HCT116 (cell line): ENCODE measurements at regions not wholly inside any gene's neighbourhood (a gene's known extent, or its start where the extent isn't known, plus 50 kb on each side); places are given as distances from the start of the nearest gene placed in this dataset.

Source experiments
- ATAC-seq: fragments of 200-7000 bp; cut with Tn5 transposase; 2 replicates; pipeline ENCODE4 v1.9.1; 2020; ENCODE audit warnings: mild to moderate bottlenecking, moderate library complexity
- BruUV-seq: library from RNA; stranded (reverse); fragments of 400-500 nt; replicated peaks from 2 replicates; lab custom pipeline; 2021; lab: Mats Ljungman, UMichigan
- CTCF ChIA-PET: fragments of 300-600 bp; sonication (Branson Sonifier 250); formaldehyde crosslinking; loops from one replicate; lab custom pipeline; 2021; ENCODE audit warnings: antibody characterized with exemption; lab: Charles Lee
- POLR2A ChIA-PET: fragments of 300-600, 350-600 bp; sonication (Branson Sonifier 250); formaldehyde crosslinking; loops from one replicate; lab custom pipeline; 2021; ENCODE audit warnings: antibody characterized with exemption; lab: Charles Lee
- RAD21 ChIA-PET, 2 experiments: fragments of 300-600 bp; sonication (Branson Sonifier 250); formaldehyde crosslinking; loops; one replicate each; lab custom pipeline; 2023; ENCODE audit warnings: low total read pairs in 2 of 2; ENCODE audit not compliant: uncharacterized antibody in 2 of 2, unreplicated experiment in 2 of 2, low non-redundant PET in 1 of 2; lab: Charles Lee
- DNase-seq: peaks from one replicate; pipeline ENCODE4 v3.0.0-alpha.2; 2010; ENCODE audit warnings: low read depth, low spot score
- H2AFZ ChIP-seq: fragments of 200-600 bp; shearing (Covaris generic), sonication (generic); 2 replicates; pipeline ENCODE4 v1.6.1; 2017; ENCODE audit warnings: low read depth, mixed run types, mixed read lengths, antibody characterized with exemption, low read length; ENCODE audit not compliant: poor library complexity, severe bottlenecking
- H3K27ac ChIP-seq: 2 replicates; pipeline ENCODE4 v1.5.1; 2012; ENCODE audit warnings: low read depth, low read length
- H3K27me3 ChIP-seq: fragments of 200-600 bp; sonication (generic); 2 replicates; pipeline ENCODE4 v1.6.1; 2016; ENCODE audit warnings: mixed run types, low read length, mixed read lengths; ENCODE audit not compliant: insufficient read depth
- H3K36me3 ChIP-seq, 2 experiments: fragments of 200-500 bp in 1 of 2; fragments of 200-600 bp in 1 of 2; sonication (Bioruptor generic) in 1 of 2; sonication (generic) in 1 of 2; 2 replicates each; pipeline versions ENCODE4 v1.5.1 to v1.6.1; 2014 to 2016; ENCODE audit warnings: low read length in 2 of 2, inconsistent platforms in 1 of 2, mixed read lengths in 1 of 2, mixed run types in 1 of 2; ENCODE audit not compliant: insufficient read depth in 2 of 2, control insufficient read depth in 1 of 2
- H3K4me1 ChIP-seq, 2 experiments: fragments of 200-600 bp in 1 of 2; sonication (generic) in 1 of 2; 2 replicates each; pipeline versions ENCODE4 v1.5.1 to v1.6.1; 2012 to 2017; ENCODE audit warnings: low read length in 2 of 2, inconsistent platforms in 1 of 2, mild to moderate bottlenecking in 1 of 2, mixed read lengths in 1 of 2, mixed run types in 1 of 2, moderate library complexity in 1 of 2; ENCODE audit not compliant: insufficient read depth in 2 of 2, control insufficient read depth in 1 of 2
- H3K4me2 ChIP-seq: fragments of 200-600 bp; sonication (generic); 2 replicates; pipeline ENCODE4 v1.6.1; 2017; ENCODE audit warnings: mixed run types, low read length, mixed read lengths
- H3K4me3 ChIP-seq, 2 experiments: fragments of 200-600 bp in 1 of 2; sonication (generic) in 1 of 2; replicated peaks in 1 of 2; 2 replicates each; pipeline ENCODE4 v1.5.1; 2011 to 2016; ENCODE audit warnings: low read length in 2 of 2, control low read depth in 1 of 2, low read depth in 1 of 2, mild to moderate bottlenecking in 1 of 2, mixed read lengths in 1 of 2, mixed run types in 1 of 2
- H3K79me2 ChIP-seq: fragments of 200-600 bp; sonication (generic); 2 replicates; pipeline ENCODE4 v1.6.1; 2017; ENCODE audit warnings: mild to moderate bottlenecking, mixed run types, low read length, moderate library complexity, mixed read lengths; ENCODE audit not compliant: insufficient read depth
- H3K9ac ChIP-seq: fragments of 200-600 bp; sonication (generic); 2 replicates; pipeline ENCODE4 v1.6.1; 2016; ENCODE audit warnings: low read length, mixed read lengths
- H3K9me2 ChIP-seq: fragments of 200-600 bp; sonication (generic), shearing (Covaris generic); 2 replicates; pipeline ENCODE4 v1.6.1; 2017; ENCODE audit warnings: mixed run types, mild to moderate bottlenecking, moderate library complexity; ENCODE audit not compliant: insufficient read depth
- H3K9me3 ChIP-seq, 2 experiments: fragments of 200-500 bp in 1 of 2; fragments of 200-600 bp in 1 of 2; sonication (Bioruptor generic) in 1 of 2; sonication (generic) in 1 of 2; 2 replicates each; pipeline ENCODE4 v1.6.1; 2014 to 2017; ENCODE audit warnings: low read length in 2 of 2, mixed read lengths in 2 of 2, inconsistent platforms in 1 of 2, low read depth in 1 of 2, mild to moderate bottlenecking in 1 of 2, mixed run types in 1 of 2, moderate library complexity in 1 of 2; ENCODE audit not compliant: control insufficient read depth in 1 of 2, insufficient read depth in 1 of 2
- H4K20me1 ChIP-seq: fragments of 200-600 bp; sonication (generic), shearing (Covaris generic); 2 replicates; pipeline ENCODE4 v1.6.1; 2017; ENCODE audit warnings: mixed run types, mild to moderate bottlenecking, moderate library complexity; ENCODE audit not compliant: insufficient read depth
- CBX3 ChIP-seq: IDR thresholded peaks from 2 replicates; pipeline ENCODE4 v1.6.1; 2012; ENCODE audit warnings: low read depth
- CEBPB ChIP-seq: IDR thresholded peaks from 2 replicates; pipeline ENCODE4 v1.6.1; 2012; ENCODE audit warnings: low read depth
- CTCF ChIP-seq, 3 experiments: fragments of 200-600 bp in 1 of 3; sonication (generic) in 1 of 3; IDR thresholded peaks in 2 of 3; conservative IDR thresholded peaks in 1 of 3; 2 replicates each; pipeline ENCODE4 v1.5.1; 2012 to 2017; ENCODE audit warnings: low read depth in 2 of 3, low read length in 2 of 3, antibody characterized with exemption in 1 of 3, borderline replicate concordance in 1 of 3, control low read depth in 1 of 3, mild to moderate bottlenecking in 1 of 3, mixed read lengths in 1 of 3, mixed run types in 1 of 3, moderate library complexity in 1 of 3; ENCODE audit not compliant: insufficient read depth in 1 of 3
- EGR1 ChIP-seq: IDR thresholded peaks from 2 replicates; pipeline ENCODE4 v1.6.1; 2012; ENCODE audit warnings: low read depth
- EZH2phosphoT487 ChIP-seq: fragments of 200-600 bp; IDR thresholded peaks from 2 replicates; pipeline ENCODE4 v1.6.1; 2018; ENCODE audit warnings: antibody characterized with exemption, borderline replicate concordance
- FOSL1 ChIP-seq: IDR thresholded peaks from 2 replicates; pipeline ENCODE4 v1.6.1; 2012; ENCODE audit warnings: low read depth
- JUND ChIP-seq: IDR thresholded peaks from 2 replicates; pipeline ENCODE4 v1.6.1; 2012
- MAX ChIP-seq: IDR thresholded peaks from 2 replicates; pipeline ENCODE4 v1.6.1; 2012
- POLR2A ChIP-seq: IDR thresholded peaks from 2 replicates; pipeline ENCODE4 v1.7.0; 2011; ENCODE audit warnings: borderline replicate concordance; ENCODE audit not compliant: insufficient read depth, insufficient read length; ENCODE audit errors: extremely low read depth
- POLR2AphosphoS5 ChIP-seq: IDR thresholded peaks from 2 replicates; pipeline ENCODE4 v1.6.1; 2011; ENCODE audit warnings: mild to moderate bottlenecking, low read depth, low read length, moderate library complexity
- RAD21 ChIP-seq: IDR thresholded peaks from 2 replicates; pipeline ENCODE4 v1.6.1; 2012; ENCODE audit warnings: low read depth, mild to moderate bottlenecking
- SIN3A ChIP-seq: IDR thresholded peaks from 2 replicates; pipeline ENCODE4 v1.6.1; 2012; ENCODE audit warnings: low read depth
- SP1 ChIP-seq: IDR thresholded peaks from 2 replicates; pipeline ENCODE4 v1.6.1; 2012; ENCODE audit warnings: low read depth
- SRF ChIP-seq: IDR thresholded peaks from 2 replicates; pipeline ENCODE4 v1.6.1; 2012; ENCODE audit warnings: low read depth
- TCF7L2 ChIP-seq: IDR thresholded peaks from 2 replicates; pipeline ENCODE4 v1.7.0; 2011; ENCODE audit warnings: borderline replicate concordance, inconsistent platforms; ENCODE audit not compliant: insufficient read depth, insufficient read length; ENCODE audit errors: extremely low read depth
- YY1 ChIP-seq: IDR thresholded peaks from 2 replicates; pipeline ENCODE4 v1.6.1; 2011; ENCODE audit warnings: low read length, low read depth, moderate library complexity, mild to moderate bottlenecking; ENCODE audit not compliant: insufficient replicate concordance; ENCODE audit errors: extremely low read depth
- ZBTB33 ChIP-seq: IDR thresholded peaks from 2 replicates; pipeline ENCODE4 v1.6.1; 2011; ENCODE audit warnings: mild to moderate bottlenecking, low read length, moderate library complexity; ENCODE audit not compliant: insufficient replicate concordance; ENCODE audit errors: extremely low read depth
- ZFX ChIP-seq: fragments of 450-650 bp; IDR thresholded peaks from 2 replicates; pipeline ENCODE4 v1.6.1; 2017
- intact Hi-C: fragments of 100-400 bp; cut with micrococcal nuclease; formaldehyde crosslinking; loops from 2 replicates; pipeline ENCODE4 v1.10.0; 2022
- TF ChIP-seq, protein P1 (sequence below): IDR thresholded peaks from 2 replicates; pipeline ENCODE4 v1.6.1; 2012; ENCODE audit warnings: low read depth

DNA sequence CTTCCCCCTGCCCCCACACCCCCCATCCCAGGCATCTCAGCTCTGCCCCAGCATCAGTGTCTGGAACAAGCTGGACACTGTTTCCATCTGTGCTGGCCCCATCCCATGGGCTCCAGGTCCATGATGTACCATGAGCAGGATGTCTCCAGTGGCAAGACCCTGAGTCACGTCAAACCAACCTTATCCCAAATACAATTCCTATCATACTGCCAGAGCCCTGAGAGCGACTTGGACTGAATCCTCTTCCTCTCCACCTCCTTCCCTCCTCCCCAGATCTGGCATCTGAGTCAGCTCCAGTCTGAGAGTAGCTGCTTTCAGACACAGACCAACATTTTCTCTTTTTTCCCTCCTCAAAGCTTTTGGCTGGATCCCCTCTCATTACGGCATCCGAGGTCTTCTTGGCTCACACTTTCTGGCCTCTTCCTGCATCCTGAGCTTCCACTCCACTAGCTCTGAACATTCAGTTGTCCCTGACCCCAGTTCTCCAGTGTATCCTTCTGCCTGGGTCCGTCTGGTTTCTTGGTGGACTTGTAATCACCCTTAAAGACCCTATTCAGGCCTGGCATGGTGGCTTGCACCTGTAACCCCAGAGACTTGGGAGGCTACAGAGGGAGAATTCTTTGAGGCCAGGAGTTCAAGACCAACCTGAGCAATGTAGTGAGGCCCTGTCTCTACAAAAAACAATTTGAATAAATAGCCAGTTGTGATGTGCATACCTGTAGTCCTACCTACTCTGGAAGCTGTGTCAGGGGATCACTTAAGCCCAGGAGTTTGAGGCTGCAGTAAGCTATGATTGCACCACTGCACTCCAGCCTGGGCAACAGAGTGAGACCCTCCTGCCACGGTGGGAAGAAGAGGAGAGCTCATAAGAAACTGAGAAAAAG, 68.3 kb downstream of the ACKR3 start:
- intact Hi-C loops = no loop called here

More for the DNA sequence above, 68.3 kb downstream of the ACKR3 start:
- ChIA-PET RAD21 (no interaction called here), POLR2A (no interaction called here), CTCF (no interaction called here)
- H3K9ac ChIP-seq = no peak overlapping the region
- H3K4me2 ChIP-seq = no peak overlapping the region
- ATAC-seq (no peak), DNase-seq (no peak)
- no peaks in the 10 kb centered on the region for H3K9me2 ChIP-seq
- no peaks in the 10 kb centered on the region for H3K9me3 ChIP-seq
- H3K36me3 ChIP-seq = no peaks in the 10 kb centered on the region
- no peaks in the 10 kb centered on the region for H4K20me1 ChIP-seq
- no peaks in the 10 kb centered on the region for H3K79me2 ChIP-seq
- no peak overlapping the region for H3K27ac ChIP-seq
- peaks cover 6% of the 10 kb centered on the region for H3K27me3 ChIP-seq
- H3K4me3 ChIP-seq = no peak overlapping the region
- TF ChIP-seq SRF (no peak), SP1 (no peak), JUND (no peak), POLR2AphosphoS5 (no peak), ZBTB33 (no peak), MAX (no peak), SIN3A (no peak), CEBPB (no peak), POLR2A (no peak), CBX3 (no peak), EGR1 (no peak), ZFX (no peak), YY1 (no peak), EZH2phosphoT487 (no peak), TCF7L2 (no peak), CTCF (IDR thresholded peaks at IDR 0.05 in 2 of 3, conservative IDR thresholded peaks at IDR 0.05 in 1 of 3; ENCODE audit: borderline replicate concordance in 1 of 3, insufficient read depth in 1 of 3, low read depth in 2 of 3, low read length in 2 of 3) (no peak), FOSL1 (no peak), RAD21 (no peak)
- TF ChIP-seq, protein P1, sequence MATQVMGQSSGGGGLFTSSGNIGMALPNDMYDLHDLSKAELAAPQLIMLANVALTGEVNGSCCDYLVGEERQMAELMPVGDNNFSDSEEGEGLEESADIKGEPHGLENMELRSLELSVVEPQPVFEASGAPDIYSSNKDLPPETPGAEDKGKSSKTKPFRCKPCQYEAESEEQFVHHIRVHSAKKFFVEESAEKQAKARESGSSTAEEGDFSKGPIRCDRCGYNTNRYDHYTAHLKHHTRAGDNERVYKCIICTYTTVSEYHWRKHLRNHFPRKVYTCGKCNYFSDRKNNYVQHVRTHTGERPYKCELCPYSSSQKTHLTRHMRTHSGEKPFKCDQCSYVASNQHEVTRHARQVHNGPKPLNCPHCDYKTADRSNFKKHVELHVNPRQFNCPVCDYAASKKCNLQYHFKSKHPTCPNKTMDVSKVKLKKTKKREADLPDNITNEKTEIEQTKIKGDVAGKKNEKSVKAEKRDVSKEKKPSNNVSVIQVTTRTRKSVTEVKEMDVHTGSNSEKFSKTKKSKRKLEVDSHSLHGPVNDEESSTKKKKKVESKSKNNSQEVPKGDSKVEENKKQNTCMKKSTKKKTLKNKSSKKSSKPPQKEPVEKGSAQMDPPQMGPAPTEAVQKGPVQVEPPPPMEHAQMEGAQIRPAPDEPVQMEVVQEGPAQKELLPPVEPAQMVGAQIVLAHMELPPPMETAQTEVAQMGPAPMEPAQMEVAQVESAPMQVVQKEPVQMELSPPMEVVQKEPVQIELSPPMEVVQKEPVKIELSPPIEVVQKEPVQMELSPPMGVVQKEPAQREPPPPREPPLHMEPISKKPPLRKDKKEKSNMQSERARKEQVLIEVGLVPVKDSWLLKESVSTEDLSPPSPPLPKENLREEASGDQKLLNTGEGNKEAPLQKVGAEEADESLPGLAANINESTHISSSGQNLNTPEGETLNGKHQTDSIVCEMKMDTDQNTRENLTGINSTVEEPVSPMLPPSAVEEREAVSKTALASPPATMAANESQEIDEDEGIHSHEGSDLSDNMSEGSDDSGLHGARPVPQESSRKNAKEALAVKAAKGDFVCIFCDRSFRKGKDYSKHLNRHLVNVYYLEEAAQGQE = no peak
- BruUV-seq = no TSS peak
- H3K4me1 ChIP-seq = peaks cover 3 to 9% of the 10 kb centered on the region in 2 experiments; a peak in 2 of 4 replicates
- no peak overlapping the region for H2AFZ ChIP-seq
